HG02870 (cell line): ENCODE measurements at regions not wholly inside any gene's neighbourhood (a gene's known extent, or its start where the extent isn't known, plus 50 kb on each side); places are given as distances from the start of the nearest gene placed in this dataset.
A peak's percentile ranks its signal among the peaks of the same experiment; 100 is the strongest.

Source experiments
- ATAC-seq: cut with Tn5 transposase; IDR thresholded peaks from one replicate; pipeline ENCODE4 v1.9.1; 2021; ENCODE audit warnings: mild to moderate bottlenecking, moderate library complexity; ENCODE audit not compliant: unreplicated experiment

- no peak for ATAC-seq
Observed at GRCh38 chr20:10802236-10802635, 128.4 kb upstream of the JAG1 start.

- no peak for ATAC-seq
Observed at GRCh38 chr20:10805764-10806163, 132.0 kb upstream of the JAG1 start.

DNA sequence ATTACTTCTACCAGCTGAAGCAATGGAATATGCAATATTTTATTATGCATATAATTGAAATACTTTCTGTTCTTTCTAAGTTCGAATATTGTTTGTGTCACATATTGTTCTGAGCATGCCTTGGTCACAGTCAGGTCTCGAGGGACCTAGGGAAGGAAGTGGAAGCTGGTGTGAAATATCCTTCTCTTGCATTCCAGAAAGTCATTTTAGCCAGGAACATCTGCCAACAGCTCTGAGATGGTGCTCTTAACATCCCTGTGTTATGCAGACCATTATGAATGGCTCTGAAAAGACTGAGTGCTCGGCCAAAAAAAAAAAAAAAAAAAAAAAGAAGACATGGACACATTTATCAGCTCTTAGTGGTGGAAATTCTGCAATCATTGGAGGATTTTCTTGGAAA lies 132.7 kb upstream of the JAG1 start:
- no peak for ATAC-seq

- no peak for ATAC-seq
Observed at GRCh38 chr20:10807013-10807412, 133.2 kb upstream of the JAG1 start.

DNA sequence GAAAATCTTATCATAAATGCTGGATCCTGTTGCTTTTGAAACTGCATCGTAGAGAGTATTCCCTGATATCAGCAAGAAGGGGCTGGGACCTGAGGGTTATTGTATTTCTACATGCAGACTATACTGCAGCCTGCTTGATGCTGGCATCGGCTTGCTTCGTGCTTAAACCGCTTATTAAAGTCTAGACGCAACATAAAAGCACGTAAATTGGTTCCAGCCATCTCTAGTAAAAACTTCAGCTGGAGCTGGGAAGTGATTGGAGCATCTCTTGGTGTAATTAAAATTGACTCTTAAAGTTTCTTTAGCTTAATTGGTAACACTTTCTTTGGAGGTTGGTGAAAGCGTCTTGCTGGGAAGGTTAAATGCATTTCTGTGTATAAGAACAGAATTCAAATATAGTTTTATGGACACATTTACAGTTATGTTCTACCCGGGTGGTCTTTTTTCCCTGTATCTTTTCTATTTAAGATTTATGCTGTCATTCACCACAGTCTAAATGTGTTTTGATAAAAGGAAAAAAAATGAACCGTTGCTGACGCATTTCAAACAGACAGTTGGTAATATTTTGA lies 139.0 kb upstream of the JAG1 start:
- no peak for ATAC-seq

- ATAC-seq: no peak
Observed at GRCh38 chr20:10823585-10823984, 149.8 kb upstream of the JAG1 start.

DNA sequence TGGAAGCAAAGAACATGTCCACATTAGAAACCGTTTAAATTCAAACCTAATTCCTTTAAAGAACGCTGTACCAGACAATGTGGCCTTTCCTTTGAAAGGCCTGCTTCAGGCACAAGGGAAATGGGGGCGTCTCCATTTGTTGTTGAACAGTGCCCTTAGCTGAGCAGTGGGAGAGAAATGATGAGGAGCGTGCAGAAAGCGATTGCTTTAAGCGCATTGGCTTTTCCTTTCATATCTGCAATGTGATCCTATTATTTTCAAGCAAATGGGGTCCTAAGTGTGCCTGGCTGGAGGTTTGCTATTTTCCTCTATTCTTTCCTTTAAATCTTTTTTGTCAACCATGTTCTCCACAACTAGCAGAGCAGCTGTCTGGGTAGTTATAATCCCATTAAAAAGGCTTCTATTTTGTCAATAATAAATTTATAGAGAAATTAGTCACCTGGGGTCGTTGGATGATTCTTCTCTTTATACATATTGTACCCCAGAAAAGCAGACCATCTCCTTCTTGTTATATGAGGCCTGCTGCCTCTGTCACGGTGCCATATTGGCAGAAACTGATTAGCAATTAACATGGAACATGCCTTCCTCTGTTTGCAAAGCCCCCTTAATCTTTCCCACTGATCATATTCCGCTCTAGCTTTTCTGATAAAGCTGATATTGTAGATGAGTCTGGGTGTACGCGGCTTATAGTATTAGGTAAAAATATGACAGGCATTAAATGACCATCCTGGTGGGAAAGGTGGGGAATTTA lies 151.1 kb upstream of the JAG1 start:
- ATAC-seq: no peak

DNA sequence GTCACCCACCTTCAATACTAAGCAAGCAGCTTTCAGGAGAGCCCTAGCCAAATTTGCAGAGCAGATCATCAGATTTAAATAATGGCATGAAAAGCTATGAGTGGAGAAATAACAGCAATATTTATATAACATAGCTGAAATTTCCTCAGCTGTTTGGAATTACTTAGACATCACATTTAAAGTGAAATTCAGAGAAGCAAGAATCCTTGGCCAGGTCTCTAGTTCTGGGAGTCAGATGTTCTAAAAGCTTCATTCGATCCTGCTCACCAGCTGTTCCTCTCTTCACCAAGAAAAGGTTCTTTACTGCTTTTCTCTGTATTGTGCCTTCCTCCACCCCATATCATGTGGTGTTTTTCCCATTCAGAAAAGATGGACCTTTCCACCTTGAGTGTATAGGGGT lies 152.3 kb upstream of the JAG1 start:
- no peak for ATAC-seq

DNA sequence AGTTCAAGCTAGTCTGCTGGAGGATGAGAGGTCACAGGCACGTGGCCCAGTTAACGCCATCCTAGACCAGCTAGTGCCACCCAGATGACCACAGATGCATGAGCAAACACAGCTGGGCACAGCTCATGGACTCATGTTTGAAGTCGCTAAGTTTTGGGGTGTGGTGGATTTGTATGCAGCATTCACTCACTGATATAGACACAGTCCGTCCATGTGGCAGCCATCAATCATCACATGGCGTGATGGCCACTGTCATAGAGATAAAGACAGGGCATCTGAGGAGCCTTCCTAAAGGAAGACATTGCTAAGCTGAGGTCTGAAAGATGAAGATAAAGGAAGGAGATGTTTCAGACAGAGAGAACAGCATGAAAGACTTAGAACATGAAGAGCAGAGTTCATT lies 154.4 kb upstream of the JAG1 start:
- ATAC-seq: no peak

GRCh38 chr20:10832141-10832540 lies 158.3 kb upstream of the JAG1 start:
- no peak for ATAC-seq

DNA sequence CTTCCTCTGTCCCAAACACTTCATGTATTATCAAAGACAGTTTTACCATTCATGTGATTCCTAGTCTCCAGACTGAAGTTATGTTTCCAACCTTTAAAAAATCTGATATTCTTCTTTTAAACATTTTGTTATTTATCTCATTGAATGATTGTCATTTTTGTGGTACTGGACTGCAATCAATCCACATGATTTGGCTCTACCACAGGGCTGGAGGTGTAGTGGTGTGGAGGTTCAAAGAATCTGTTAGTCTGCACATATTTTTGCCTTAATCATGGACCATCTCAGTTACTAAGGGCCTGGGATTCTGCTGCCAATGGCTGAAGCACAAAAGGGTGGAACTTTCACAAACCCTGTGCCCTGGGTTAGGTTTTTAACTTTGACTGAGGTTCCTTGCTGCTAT lies 164.1 kb upstream of the JAG1 start:
- no peak for ATAC-seq

- ATAC-seq: no peak
Observed at GRCh38 chr20:10842116-10842515, 168.3 kb upstream of the JAG1 start.

- no peak for ATAC-seq
Observed at GRCh38 chr20:10843146-10843711, 169.4 kb upstream of the JAG1 start.

DNA sequence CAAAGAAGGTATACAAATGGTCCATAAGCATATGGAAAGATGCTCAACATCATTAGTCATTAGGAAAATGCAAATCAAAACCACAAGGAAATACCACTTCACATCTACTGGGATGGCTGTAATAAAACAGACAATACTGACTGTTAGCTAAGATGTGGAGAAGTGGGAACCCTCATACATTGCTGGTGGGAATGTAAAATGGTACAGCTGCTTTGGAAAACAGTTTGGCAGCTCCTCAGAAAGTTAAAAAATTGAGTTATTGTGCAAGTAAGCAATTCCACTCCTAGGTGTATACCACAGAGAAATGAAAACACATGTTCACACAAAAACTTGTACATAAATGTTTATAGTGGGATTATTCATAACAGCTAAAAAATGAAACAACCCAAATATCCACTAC lies 173.0 kb upstream of the JAG1 start:
- no peak for ATAC-seq

- peak; percentile 90 for ATAC-seq
Observed at GRCh38 chr20:10848810-10849370, 175.1 kb upstream of the JAG1 start.

DNA sequence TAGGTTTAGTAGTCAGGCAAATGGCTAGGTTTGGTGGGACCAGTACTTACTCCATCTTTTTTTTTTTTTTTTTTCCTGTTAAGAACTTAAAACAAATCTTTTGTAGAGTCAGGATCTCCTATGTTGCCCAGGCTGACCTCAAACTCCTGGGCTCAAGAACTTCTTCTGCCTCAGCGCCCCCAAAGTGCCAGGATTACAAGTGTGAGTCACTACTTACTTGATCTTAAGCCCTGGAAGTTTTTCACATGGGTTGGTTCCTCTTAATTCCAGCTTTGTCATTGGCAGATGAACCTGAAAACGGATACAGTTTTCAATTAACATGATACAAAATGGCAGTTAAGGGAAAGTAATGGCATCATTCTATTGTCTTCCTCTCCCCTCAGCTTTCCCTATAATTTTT lies 179.4 kb upstream of the JAG1 start:
- no peak for ATAC-seq

- no peak for ATAC-seq
Observed at GRCh38 chr20:10853731-10854130, 179.9 kb upstream of the JAG1 start.

- no peak for ATAC-seq
Observed at GRCh38 chr20:10854976-10855375, 181.2 kb upstream of the JAG1 start.

DNA sequence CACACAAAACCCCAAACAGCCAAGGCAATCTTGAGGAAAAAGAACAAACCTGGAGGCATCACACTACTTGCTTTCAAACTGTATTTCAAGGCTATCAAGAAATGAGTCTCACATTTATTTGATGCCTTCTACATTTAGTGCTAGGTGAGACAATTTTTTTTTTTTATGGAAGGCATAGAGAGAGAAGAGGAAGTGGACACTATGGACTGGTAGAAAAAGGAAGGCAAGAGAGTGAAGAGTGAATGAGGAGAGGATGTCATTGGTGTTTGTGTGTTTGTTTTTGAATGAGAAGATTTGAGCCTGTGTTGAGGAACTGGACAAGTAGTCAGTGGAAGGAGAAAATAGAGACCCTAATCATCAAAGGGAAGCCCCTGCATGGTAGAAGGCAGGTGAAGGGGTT lies 182.0 kb upstream of the JAG1 start:
- no peak for ATAC-seq

DNA sequence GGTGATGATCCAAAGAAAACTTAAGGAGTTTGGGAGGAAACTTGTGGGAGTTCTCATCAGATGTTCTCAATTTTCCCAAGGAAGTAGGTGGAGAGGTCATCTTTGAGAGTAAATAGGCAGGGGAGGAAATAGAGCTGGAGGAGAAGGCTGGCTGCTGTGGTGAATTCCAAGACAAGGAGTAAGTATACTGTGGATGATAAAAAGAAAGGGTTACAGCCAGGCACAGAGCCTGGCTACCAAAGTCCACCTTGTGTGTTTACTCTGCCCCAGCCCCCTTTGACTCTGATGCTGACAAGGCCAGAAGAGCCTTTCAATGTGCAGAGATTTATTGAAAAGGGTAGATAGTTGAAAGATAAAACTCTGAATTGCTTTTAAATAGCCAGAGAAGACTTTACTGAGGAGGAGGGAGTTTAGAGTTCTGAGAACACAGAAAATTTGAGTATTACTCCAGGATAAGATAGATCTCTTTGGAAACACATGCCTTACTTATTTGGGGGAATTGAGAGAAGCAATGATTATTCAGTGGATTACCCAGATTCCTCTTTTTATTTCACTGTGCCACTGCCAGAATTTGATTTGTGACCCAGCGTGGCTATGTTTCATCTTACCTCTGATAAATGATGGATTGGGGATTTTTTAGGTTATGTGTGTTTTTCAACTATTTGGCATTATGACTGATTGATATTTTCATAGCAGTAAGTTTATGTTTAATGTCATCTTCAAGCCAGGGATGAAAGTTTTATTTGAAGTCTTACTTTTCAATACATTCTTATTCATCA lies 182.6 kb upstream of the JAG1 start:
- no peak for ATAC-seq

- ATAC-seq: no peak
Observed at GRCh38 chr20:10857352-10858070, 183.7 kb upstream of the JAG1 start.
